ENCODE measurements at regions not wholly inside any gene's neighbourhood (a gene's known extent, or its start where the extent isn't known, plus 50 kb on each side); places are given as distances from the start of the nearest gene placed in this dataset.

DNA sequence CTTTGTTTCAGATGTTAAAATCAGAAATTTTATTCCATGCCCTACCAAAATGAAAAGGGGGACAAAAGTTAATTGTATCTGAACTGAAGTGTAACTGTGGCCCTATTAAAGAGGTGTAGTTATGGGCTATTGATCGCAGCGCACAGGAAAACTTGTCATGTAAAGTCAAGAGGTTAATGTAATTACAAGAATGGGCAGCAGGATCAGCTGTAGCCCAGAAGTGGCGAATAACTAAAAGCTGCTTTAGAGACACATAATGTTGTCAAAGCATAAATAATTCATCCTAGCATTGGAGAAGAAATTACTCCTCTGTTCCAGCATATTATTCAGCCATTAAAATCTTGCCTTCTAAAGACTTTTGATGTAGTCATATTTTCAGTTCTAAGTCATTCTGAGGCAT is 211.8 kb downstream of the EPHA4 start:
- H3K36me3 ChIP-seq (ENCODE audit: insufficient read depth, low read length), result no peaks in the 10 kb centered on the region
- H3K27ac ChIP-seq (ENCODE audit: low read length), result no peak overlapping the region
- no peak overlapping the region for H3K9ac ChIP-seq (ENCODE audit: low read length)
- H2AFZ ChIP-seq (ENCODE audit: low read depth, low read length), result no peak overlapping the region
- H3K27me3 ChIP-seq (ENCODE audit: insufficient read depth, low read depth, low read length), result no peaks in the 10 kb centered on the region
- H3K9me3 ChIP-seq (ENCODE audit: low read length), result no peaks in the 10 kb centered on the region
- no peaks in the 10 kb centered on the region for H4K20me1 ChIP-seq (ENCODE audit: insufficient read depth)
- no peak overlapping the region for H3K4me3 ChIP-seq (ENCODE audit: low read length)
- H3F3A ChIP-seq (ENCODE audit: insufficient read depth, low read length, poor library complexity, severe bottlenecking), result peaks cover 3% of the 10 kb centered on the region
- no peaks in the 10 kb centered on the region for H3K79me2 ChIP-seq (replicated peaks; ENCODE audit: insufficient read depth, low read length)
- no peak overlapping the region for H3K4me2 ChIP-seq (ENCODE audit: low read length)
- H3K9me2 ChIP-seq (ENCODE audit: insufficient read depth, low read length), result no peaks in the 10 kb centered on the region
- TF ChIP-seq POLR2AphosphoS5 (IDR thresholded peaks at IDR 0.05), result no peak
- TF ChIP-seq EZH2 (IDR thresholded peaks at IDR 0.05; ENCODE audit: borderline replicate concordance, insufficient read depth, low read length, poor library complexity, severe bottlenecking), result no peak
- no peak for TF ChIP-seq EP300 (conservative IDR thresholded peaks at IDR 0.05; ENCODE audit: poor library complexity, severe bottlenecking)
- no peak for TF ChIP-seq SMC3 (conservative IDR thresholded peaks at IDR 0.05; ENCODE audit: poor library complexity)
- TF ChIP-seq TAF1 (IDR thresholded peaks at IDR 0.05; ENCODE audit: low read depth), result no peak
- TF ChIP-seq, protein P1, sequence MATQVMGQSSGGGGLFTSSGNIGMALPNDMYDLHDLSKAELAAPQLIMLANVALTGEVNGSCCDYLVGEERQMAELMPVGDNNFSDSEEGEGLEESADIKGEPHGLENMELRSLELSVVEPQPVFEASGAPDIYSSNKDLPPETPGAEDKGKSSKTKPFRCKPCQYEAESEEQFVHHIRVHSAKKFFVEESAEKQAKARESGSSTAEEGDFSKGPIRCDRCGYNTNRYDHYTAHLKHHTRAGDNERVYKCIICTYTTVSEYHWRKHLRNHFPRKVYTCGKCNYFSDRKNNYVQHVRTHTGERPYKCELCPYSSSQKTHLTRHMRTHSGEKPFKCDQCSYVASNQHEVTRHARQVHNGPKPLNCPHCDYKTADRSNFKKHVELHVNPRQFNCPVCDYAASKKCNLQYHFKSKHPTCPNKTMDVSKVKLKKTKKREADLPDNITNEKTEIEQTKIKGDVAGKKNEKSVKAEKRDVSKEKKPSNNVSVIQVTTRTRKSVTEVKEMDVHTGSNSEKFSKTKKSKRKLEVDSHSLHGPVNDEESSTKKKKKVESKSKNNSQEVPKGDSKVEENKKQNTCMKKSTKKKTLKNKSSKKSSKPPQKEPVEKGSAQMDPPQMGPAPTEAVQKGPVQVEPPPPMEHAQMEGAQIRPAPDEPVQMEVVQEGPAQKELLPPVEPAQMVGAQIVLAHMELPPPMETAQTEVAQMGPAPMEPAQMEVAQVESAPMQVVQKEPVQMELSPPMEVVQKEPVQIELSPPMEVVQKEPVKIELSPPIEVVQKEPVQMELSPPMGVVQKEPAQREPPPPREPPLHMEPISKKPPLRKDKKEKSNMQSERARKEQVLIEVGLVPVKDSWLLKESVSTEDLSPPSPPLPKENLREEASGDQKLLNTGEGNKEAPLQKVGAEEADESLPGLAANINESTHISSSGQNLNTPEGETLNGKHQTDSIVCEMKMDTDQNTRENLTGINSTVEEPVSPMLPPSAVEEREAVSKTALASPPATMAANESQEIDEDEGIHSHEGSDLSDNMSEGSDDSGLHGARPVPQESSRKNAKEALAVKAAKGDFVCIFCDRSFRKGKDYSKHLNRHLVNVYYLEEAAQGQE (IDR thresholded peaks at IDR 0.05; ENCODE audit: borderline replicate concordance), result no peak
- TF ChIP-seq, protein P2, sequence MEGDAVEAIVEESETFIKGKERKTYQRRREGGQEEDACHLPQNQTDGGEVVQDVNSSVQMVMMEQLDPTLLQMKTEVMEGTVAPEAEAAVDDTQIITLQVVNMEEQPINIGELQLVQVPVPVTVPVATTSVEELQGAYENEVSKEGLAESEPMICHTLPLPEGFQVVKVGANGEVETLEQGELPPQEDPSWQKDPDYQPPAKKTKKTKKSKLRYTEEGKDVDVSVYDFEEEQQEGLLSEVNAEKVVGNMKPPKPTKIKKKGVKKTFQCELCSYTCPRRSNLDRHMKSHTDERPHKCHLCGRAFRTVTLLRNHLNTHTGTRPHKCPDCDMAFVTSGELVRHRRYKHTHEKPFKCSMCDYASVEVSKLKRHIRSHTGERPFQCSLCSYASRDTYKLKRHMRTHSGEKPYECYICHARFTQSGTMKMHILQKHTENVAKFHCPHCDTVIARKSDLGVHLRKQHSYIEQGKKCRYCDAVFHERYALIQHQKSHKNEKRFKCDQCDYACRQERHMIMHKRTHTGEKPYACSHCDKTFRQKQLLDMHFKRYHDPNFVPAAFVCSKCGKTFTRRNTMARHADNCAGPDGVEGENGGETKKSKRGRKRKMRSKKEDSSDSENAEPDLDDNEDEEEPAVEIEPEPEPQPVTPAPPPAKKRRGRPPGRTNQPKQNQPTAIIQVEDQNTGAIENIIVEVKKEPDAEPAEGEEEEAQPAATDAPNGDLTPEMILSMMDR (IDR thresholded peaks at IDR 0.05; ENCODE audit: poor library complexity, severe bottlenecking), result no peak
- no peak for TF ChIP-seq MXI1 (conservative IDR thresholded peaks at IDR 0.05; ENCODE audit: poor library complexity, severe bottlenecking)

DNA sequence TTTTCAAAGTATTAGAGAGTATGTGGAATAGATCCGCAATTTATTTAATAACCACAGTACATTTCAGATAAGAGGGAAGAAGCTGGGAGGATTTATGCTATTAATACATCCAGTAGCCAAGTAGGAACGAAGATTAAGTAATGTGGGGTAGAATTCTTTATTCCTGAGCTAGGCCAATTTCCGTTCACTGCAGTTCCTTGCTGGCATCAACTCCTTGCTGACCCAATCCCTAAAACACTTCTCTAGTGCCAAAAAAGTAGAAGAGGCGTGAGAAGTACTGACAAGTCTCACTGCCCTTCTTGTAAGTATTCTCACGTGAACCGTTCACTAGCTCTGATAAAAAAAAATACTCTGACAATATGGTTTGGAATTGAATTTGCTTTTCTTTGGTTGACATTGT is 211.4 kb downstream of the EPHA4 start:
- Histone ChIP-seq H3K36me3 (ENCODE audit: insufficient read depth, low read length) (no peaks in the 10 kb centered on the region), H3F3A (ENCODE audit: insufficient read depth, low read length, poor library complexity, severe bottlenecking) (peaks cover 3% of the 10 kb centered on the region), H3K4me2 (ENCODE audit: low read length) (no peak overlapping the region), H3K27ac (ENCODE audit: low read length) (no peak overlapping the region), H3K27me3 (ENCODE audit: insufficient read depth, low read depth, low read length) (no peaks in the 10 kb centered on the region), H3K9me3 (ENCODE audit: low read length) (no peaks in the 10 kb centered on the region), H3K79me2 (replicated peaks; ENCODE audit: insufficient read depth, low read length) (no peaks in the 10 kb centered on the region), H3K4me3 (ENCODE audit: low read length) (no peak overlapping the region), H3K9ac (ENCODE audit: low read length) (no peak overlapping the region), H4K20me1 (ENCODE audit: insufficient read depth) (no peaks in the 10 kb centered on the region), H2AFZ (ENCODE audit: low read depth, low read length) (no peak overlapping the region), H3K9me2 (ENCODE audit: insufficient read depth, low read length) (no peaks in the 10 kb centered on the region)
- TF ChIP-seq EP300 (conservative IDR thresholded peaks at IDR 0.05; ENCODE audit: poor library complexity, severe bottlenecking), result no peak
- no peak for TF ChIP-seq MXI1 (conservative IDR thresholded peaks at IDR 0.05; ENCODE audit: poor library complexity, severe bottlenecking)
- no peak for TF ChIP-seq EZH2 (IDR thresholded peaks at IDR 0.05; ENCODE audit: borderline replicate concordance, insufficient read depth, low read length, poor library complexity, severe bottlenecking)
- TF ChIP-seq RAD21 (conservative IDR thresholded peaks at IDR 0.05), result no peak
- TF ChIP-seq, protein P1 (IDR thresholded peaks at IDR 0.05; ENCODE audit: borderline replicate concordance), result no peak
